NCI-H187 (cell line): ENCODE measurements at regions not wholly inside any gene's neighbourhood (a gene's known extent, or its start where the extent isn't known, plus 50 kb on each side); places are given as distances from the start of the nearest gene placed in this dataset.

Experiments
- DNase-seq, 2 experiments: peaks; one replicate each; lab custom pipeline; 2025; lab: John Stamatoyannopoulos, UW

GRCh38 chr3:31349001-31349748 is 183.6 kb upstream of the STT3B start:
- no peak for DNase-seq

DNA sequence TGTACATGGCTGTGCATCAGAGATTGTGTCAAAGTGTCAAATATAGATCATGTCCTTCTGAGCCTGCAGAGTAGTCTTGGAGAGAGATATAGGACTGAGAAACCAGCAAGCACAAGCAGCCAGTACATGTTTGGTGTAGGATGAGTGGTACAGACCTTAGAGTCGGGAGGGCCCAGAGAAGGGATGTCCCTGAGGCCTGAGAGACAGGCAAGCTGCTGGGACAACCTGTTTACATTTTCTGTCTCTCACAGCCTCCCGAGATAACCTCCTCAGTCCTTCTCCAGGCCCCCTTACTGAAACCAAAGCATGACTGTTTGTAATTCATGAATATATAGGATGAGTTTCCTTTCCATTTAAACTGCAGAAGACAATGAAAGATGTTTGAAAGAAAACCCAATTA is 182.4 kb upstream of the STT3B start:
- DNase-seq: no peak

- DNase-seq: no peak
Observed at GRCh38 chr3:31352331-31352730, 180.4 kb upstream of the STT3B start.

DNA sequence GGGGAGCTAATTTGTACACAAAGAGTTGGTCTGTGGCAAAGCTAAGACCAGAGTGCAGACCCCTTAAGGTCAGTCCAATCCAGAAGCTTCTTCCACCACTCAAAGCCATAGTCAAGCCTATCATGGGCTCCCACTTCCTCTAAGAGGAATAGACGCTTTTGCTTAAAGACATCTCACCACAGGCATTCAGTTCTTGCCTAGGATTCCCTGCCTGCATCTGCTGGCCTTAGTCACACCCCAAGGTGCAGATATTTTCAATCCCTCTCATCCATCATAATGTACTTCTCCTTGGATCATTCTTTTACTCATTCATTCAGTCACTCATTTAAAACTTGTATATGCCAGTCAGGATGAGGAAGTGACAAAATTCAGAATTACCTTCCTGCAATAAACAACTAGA is 179.6 kb upstream of the STT3B start:
- DNase-seq: no peak

DNA sequence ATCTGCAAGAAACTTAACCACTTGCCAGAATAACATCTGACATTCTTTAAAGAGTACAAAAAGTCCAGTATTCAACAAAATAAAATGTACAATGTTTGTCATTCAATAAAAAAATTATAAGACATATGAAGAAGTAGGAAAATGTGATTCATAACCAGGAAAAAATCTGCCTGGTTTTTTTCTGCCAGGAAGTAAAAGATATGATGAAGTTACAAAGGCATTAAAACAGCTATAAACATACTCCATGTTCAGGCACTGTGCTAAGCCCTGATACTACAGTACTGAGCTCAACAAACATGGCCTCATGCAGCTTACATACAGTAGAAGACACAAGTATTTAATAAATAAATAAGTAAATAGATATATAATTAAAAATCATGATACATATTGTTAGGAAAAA is 178.4 kb upstream of the STT3B start:
- DNase-seq: no peak

- DNase-seq: no peak
Observed at GRCh38 chr3:31355807-31356206, 176.9 kb upstream of the STT3B start.

DNA sequence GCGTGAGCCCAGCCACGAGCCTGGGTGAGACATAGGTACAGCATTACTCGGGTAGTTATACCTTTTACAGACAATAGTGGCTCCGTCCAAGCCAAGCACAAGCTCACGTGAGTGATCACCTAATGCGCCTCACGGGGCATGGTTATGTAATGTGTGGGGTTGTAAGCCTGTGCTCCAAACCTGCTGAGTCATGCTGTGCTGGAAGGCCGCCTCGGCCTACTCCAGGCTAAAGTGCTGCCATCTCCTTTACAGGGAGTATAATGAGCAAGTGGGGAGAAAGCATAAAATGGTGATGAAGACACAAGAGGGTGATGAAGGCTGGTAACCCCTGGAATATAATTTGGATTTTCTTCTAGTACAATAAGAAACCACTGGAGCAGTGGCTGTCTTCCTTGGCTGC is 175.8 kb upstream of the STT3B start:
- no peak for DNase-seq

DNA sequence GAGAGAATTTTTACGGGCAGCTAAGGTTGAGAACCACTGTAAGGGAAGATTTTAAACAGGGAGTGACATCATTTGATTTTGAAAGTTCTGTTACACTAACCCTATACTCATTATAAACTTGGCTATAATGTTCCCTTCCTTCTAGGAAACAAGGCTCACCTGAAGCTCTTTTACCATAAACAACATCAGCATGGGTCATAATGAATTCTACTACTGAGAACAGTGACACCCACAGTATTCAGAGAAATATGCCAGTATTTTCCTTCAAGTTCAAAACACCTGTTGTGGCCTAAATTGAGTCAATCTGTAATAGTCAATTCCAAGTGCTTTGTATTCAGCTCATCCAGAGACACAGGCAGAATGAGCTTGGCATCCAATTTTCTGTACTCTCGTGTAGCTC is 175.3 kb upstream of the STT3B start:
- DNase-seq: no peak

- DNase-seq: no peak
Observed at GRCh38 chr3:31358473-31359070, 174.2 kb upstream of the STT3B start.

- DNase-seq: no peak
Observed at GRCh38 chr3:31361371-31362273, 171.1 kb upstream of the STT3B start.

GRCh38 chr3:31364188-31364587 is 168.5 kb upstream of the STT3B start:
- no peak for DNase-seq

GRCh38 chr3:31364711-31365110 is 168.0 kb upstream of the STT3B start:
- no peak for DNase-seq

DNA sequence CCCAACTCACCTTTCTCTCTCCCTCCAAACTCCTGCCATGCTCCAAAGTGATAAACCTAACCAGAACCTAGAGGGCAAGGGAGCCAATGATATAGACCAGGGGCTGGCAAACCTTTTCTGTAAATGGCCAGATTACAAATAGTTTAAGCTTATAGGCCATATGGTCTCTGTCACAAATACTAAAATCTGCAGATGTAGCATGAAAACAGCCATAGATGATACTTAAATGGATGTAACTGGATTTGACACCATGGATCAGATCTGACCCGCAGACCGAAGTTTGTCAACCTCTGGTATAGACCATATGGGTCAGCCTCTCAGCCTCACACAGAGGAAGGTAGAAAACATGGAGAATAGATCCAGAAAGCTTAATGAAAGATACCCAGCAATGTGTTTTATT is 165.2 kb upstream of the STT3B start:
- DNase-seq: no peak

- DNase-seq: no peak
Observed at GRCh38 chr3:31369637-31370379, 162.9 kb upstream of the STT3B start.

DNA sequence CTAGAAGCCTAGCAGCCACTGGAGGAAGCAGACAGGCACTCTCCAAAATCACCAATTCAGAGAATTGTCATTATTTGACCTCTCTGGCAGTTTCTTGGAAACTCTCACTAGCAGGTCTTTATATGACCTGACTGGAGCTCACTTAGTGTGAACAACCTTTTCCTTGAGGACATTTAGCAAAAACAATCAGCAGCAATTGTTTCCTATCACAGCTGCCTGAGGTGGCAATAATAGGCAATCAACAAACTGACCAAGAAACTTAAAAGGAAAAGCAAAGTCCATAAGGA is 162.4 kb upstream of the STT3B start:
- DNase-seq: no peak

DNA sequence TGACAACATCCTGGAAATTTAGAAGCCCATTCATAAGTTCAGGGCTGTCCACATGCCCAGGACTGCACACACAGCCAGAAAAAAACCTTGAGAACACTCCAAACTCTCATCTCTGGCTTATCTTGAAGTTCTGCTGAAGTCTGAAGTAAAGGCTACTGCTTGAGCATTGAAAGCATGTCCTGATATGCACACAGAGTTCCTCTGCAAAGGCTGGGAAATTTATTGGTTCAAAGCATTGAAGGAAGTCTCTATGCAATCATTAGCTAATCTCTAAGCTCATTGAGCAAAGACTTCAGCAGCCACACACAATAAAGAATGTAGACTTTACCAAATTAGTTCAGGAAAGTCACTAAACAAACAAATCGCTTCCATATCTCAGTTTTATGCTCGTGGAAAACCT is 162.0 kb upstream of the STT3B start:
- DNase-seq: no peak

DNA sequence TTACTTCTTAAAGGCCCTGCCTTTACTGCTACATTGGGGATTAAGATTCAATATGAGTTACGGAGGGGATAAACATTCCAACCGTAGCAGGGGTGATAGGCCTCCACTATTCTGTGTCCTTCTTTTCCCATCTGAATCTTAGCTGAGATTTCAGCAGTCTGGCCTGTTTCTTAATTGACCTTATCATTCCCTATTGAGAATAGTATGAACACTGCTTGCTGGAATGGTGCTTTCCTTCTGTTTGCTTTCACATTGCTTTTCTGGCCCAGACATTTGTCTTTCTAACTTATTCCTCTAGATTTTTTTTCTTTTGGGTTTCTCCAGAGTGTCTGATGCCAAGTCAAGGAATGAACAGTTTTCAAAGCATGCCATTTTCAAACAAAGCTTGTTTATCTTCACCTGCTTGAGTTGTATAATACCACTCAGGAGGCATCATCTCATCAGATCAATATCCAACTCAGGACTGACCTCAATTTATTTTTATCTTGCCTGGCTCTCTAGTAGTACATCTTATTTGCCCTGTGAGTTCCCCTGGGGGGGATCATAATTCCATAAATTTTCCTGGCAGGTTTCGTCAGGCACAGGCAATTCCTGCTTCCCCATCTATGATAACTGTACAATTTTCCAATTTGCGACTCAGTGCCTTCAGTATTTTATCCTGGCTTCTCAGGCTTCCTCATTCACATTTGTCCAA is 161.1 kb upstream of the STT3B start:
- no peak for DNase-seq

DNA sequence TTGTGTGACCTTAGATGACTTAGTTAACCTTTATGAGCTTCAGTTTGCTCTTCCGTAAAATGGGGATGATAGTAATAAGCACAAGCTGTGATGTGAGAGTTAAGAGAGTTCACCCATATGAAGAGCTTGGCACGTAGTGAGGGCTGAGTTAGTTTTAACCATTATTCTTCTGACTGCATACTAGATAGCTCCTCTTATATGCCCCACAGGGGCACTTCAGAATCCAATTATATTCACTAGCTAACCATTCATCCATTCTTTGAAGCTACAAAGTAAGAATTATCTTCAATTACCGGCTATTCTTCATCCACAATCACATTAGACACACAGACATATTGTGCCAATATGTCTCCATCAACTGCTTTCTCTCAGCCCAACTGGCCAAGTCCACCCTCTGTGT is 159.0 kb upstream of the STT3B start:
- DNase-seq: no peak

DNA sequence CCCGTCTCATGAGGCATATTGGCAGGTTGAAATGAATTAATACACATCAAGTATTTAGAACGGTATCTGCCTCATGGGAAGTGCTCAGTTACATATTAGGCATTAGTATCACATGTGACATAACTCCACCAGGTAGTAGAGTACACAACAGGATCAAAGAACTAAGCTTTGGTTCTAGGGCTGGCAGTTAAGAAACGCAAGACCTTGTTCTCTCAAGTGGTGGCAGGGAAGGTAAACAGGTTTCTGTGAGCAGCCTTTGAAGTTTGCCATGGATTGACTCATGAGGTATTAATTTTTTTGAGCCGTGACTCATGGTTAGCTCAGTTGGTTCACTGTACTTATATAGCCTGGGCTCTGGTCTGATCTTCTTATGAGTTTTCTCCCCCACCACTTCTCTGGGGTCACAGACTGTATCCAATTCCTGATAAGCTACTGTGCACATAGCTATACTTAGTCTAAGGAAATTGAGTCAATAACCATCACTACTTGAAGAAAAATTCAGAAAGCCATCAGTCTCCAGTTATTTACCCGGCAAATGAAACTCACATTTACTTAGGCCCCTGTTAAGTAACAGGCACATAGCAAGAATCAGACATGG is 155.6 kb upstream of the STT3B start:
- DNase-seq: no peak

GRCh38 chr3:31378231-31378630 is 154.5 kb upstream of the STT3B start:
- no peak for DNase-seq

- DNase-seq: no peak
Observed at GRCh38 chr3:31379598-31379997, 153.1 kb upstream of the STT3B start.

GRCh38 chr3:31382856-31383255 is 149.9 kb upstream of the STT3B start:
- DNase-seq: no peak
